GM19372 (cell line): ENCODE measurements at regions not wholly inside any gene's neighbourhood (a gene's known extent, or its start where the extent isn't known, plus 50 kb on each side); places are given as distances from the start of the nearest gene placed in this dataset.

ENCODE experiments used
- ATAC-seq: cut with Tn5 transposase; IDR thresholded peaks from one replicate; pipeline ENCODE4 v1.9.1; 2021; ENCODE audit warnings: mild to moderate bottlenecking, low read depth, moderate library complexity; ENCODE audit not compliant: unreplicated experiment

DNA sequence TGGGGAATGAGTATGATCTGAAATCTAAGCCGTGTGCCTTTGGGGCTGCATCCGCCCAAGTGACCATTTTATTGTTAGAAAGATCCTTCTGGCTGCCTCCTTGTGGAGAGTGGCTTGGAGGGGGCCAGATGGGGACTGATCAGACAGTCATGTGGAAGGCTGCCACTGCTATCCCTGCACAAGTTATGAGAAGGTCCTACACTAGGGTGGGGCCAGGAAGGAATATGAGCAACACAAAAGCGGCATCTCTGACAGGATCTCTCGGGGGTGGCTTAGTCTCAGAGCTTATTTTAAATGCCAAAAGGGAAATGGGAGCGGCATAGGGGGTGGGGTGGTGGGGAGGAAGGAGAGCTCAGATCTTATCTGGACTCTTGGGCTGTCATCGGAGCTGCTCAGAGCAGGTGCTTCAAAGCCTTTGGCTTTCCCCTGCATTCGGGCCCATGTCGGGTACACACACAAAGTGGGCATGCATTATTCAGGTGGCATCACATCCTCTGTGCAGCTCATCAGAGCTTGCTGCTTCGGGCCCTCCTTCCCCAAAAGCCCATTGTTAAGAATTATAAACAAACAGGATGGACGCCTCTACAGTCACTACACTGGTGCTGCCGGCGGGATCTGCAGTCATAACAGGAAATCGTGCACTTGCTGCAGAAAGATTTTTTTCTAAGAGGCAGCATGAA lies 805.4 kb downstream of the VRK1 start:
- no peak for ATAC-seq

DNA sequence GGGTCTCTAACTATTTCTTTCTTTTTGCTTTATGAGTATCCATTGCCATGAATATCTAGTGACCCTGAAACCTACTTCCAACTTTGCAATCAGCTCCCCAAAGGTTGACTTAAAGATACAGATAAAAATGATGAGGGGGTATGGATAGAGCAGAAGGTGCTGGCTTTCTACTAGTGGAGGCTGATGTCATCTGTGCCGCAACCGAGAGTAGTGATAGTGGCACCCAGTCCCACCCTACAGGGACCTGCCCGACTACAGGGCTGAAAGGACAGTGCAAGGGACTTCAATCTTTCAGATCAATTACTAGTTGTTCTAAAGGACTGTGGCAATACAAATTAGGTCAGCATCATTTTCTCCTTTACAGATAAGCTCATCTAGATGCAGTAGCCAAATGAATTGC lies 806.0 kb downstream of the VRK1 start:
- ATAC-seq: no peak

DNA sequence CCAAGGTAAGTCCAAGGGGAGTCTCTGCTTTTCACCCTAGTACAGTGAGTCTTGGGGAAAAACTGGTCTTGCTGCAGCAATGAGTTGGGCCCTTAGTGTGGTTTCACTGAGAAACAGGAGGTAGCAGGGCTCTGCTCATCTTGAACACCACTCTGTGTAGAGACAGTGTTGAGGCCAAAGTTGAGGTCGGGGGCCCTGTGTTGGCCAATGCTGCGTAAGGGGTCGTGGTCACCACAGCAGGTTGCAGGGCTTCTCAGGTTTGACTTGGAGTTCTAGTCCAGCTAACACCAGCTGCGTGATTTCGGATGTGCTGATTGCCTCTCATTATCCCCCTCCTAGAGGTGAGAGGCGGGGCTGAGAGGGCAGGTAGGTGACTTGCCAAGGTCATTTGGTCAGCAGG lies 807.5 kb downstream of the VRK1 start:
- ATAC-seq: no peak

DNA sequence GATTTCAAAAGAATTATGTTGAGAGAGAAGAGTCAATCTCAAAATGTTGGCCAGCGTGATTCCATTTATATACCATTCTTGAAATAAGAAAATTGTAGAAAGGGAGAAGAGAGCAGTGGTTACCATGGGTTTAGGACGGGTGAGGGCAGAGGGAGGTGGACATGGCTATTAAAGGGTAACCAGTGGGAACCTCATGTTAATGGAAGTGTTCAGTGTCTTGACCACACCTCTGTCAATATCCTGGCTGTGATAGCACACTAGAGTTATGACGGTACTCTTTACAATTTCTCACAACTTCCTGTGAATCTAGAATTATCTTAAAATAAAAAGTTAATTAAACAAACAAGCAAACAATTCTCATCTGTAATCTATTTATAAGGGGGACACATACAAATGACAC lies 821.2 kb downstream of the VRK1 start:
- no peak for ATAC-seq

DNA sequence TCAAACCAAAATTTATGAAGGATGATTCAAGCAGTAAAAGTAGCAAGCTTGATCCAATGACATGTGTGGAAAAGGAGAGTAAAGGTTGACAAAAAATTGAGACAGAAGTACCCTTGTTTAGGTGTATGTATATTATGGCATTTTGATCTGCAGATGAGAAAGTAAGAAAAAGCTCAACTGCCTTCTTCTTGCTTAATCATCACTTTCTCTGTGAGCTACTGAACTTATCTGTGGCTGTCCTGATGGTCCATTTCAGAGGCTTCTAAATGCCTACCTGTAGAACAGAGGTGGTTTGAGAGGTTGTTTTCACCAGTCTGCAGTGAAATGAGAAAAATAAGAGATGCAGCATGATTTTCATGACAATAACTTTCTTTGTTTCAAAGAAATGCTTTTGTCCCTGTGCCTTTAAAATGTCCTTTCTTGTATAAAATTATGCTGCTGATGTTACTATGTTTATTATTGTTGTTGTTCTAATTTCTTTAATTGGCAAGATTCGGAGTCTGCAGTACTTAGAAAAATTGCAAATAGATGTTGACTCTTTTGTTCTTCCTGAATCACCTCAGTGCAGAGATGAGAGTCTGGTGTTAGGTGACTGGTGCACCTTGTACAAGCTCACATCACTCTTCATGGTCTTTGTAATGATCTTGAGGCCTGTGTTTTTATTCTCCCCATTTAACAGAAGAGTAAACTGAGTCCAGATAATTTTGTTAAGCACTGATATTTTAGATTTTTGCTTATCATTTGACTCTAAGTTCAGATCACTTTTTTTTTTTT lies 821.9 kb downstream of the VRK1 start:
- no peak for ATAC-seq

DNA sequence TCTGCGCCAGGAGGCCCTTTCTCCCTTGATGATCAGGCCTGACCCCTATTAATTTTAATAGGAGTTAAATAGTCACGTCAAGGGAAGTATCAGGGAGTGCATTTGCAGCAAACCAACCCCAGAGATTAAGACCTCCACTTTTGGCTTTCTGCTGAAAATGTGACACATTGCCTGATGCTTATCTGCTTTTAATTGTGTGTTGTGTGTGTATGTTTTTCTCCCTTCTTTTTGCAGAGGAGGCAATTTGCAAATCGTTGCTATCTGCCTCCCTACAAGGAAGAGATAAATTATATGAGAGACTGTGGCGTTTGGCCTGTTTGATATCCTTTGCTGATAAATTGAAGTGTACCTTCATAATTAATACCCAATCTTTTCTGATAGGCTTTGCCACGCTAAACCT lies 822.9 kb downstream of the VRK1 start:
- ATAC-seq: no peak

DNA sequence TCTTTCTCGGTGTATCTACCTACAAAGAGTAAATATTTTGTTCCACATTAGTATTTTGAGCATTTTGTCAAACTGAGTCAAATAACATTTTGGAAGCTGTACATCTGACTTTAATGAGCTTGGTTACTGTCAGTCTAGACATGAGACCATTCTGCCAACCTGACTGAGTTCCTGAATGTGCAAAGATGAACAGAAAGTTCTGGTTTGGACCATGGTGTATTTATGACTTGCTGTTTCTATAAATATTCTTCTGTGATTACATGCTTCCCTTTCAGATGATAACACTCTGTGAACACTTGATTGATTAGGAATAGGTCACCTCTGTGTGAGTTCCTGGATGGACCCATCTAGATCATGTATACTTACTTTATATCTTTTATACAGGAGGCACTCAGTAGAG lies 827.8 kb downstream of the VRK1 start:
- no peak for ATAC-seq

DNA sequence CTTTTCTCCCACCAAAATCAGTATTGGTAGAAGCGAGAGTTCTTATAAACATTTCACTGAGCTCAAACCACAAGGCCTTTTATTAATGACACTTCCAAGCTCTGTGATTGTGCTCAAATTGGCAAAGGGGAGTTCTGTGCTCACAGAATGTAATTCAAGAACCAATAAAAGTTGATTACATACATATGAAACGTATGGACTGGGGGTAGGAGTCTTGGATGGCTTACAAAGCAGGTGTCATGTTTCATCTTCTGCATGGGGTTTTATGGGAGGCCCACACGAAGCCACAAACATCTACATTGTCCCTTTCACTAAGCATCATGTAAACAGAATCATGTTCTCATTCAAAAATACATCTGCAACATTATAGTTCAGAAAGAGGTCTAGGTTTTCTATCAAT lies 828.3 kb downstream of the VRK1 start:
- ATAC-seq: no peak

DNA sequence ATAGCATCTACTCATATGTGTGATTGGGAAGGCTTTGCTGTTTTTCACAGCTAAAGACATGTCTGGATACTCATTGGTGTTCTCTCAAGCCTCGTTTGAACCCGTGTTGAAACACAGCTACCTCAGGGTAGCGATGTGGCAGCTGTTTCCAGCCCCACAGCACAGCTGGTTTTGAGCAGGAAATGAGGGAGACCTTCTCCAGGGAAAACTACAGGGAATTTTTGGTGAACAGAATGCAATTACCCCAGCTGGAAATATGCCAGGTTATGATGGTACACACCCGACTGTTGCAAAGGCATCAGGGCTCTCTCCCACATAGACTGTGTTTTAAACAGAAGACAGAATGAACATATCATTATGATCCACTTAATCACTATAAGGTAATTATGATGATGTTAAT lies 828.9 kb downstream of the VRK1 start:
- no peak for ATAC-seq

DNA sequence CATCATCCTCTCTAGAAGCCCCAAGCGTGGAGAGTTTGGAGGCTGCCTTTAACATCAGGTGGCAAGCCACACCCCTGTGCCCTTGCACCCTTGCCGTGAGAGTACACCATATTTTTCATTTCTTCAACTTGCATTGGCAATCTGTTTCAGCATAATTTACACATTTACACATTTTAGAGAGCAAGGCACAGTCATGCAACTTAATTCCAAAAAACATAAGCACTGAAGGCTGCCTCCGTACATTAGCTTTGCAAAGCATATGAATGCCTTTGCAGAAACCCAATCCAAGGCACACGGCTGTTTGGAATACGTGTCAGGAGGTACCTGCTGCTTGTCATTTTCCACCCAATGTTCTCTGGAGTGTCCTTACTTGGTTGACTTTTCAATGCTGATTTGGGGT lies 833.1 kb downstream of the VRK1 start:
- no peak for ATAC-seq

DNA sequence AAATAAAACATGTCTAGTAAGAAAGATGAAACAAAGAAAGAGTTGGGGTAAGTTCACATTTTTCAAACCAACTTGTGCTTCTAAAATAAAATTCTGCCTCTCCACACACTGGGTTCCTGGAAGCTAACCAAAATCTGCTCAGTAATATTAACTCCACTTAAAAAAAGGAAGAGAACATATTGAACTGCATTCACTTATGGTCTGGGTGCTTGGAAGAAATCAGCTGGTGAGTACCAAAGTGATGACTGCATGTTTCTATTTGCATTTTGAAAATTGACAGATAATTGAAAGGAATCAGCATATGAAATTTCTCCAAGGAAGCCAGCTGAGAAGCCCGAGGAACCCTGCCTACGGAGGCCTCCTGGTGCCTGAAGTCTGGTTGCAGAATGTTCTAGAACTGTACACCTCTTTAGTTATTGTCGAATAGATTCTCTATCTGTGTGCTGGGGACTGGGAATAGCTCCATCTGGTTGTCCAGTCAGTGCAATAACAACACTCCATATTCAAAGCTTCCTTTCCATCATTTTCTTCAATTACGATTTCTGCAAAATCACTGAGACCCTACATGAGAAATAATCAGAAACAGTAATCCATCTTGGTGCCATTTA lies 836.1 kb downstream of the VRK1 start:
- ATAC-seq: no peak

DNA sequence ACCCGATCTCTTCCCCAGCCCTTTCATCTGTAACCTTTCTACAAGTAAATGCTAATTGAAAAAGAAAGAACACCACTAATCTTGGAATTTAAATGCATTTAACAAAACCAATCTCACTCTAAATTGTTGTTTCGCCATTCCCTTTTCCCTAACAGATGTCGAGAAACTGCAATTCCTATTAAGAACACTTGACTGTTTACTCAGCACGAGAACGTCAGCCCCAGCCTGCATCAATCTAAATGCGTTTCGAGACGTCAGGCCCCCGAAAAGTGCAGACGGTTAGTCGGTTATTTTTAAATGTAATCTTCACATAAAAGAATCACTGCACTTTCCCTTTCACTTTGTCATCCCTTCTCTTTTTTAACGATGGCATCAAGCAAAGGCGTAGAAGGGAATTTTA lies 837.6 kb downstream of the VRK1 start:
- ATAC-seq: no peak

DNA sequence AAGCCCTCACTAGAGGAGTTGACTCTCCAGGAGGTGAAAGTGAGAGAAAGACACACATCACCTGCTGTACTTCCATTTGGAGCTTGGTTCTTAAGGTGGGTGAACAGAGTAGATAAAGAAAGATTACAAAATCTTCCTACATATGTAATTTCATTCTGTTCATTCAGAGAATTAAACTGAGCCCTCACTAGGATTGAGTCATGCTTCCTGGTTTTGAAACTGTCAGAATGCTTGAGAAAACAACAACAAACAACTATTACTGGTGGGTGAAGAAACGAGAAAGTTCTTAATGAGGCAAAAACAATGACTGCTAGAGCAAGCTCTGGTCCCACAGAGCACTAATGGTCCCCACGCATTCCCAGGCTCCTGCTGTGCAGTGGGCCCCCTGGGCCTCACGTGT lies 841.7 kb downstream of the VRK1 start:
- no peak for ATAC-seq

DNA sequence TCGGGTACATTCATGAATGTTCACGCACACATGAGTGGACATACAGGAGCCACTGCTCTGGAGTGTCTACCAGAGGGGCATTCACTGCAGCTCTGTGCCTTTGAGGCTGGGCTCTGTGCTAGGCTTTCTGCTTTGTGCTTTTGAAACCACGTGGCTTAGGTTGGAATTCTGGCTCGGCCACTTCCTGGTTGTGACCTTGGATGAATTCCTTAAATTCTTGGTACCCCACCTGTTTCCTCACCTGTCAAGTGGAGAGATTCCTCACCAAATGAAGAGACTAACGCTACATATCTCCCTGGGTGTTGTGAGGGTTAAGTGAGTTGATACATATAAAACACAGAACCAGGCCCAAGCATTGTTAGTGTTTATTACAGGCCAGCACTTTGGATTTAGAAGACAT lies 842.8 kb downstream of the VRK1 start:
- ATAC-seq: no peak

DNA sequence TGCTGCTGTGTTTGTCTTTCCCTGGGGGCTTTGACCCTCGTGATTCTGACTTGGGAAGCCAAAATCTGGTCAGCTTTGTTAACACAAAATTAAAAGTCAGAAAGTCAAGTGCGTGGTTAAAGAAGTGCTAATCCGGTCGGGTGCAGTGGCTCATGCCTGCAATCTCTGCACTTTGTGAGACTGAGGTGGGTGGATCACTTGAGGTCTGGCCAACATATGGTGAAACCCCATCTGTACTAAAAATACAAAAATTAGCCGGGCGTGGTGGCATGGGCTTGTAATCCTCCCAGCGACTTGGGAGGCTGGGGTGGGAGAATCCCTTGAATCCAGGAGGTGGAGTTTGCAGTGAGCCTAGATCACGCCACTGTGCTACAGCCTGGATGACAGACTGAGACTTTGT lies 844.6 kb downstream of the VRK1 start:
- ATAC-seq: no peak

DNA sequence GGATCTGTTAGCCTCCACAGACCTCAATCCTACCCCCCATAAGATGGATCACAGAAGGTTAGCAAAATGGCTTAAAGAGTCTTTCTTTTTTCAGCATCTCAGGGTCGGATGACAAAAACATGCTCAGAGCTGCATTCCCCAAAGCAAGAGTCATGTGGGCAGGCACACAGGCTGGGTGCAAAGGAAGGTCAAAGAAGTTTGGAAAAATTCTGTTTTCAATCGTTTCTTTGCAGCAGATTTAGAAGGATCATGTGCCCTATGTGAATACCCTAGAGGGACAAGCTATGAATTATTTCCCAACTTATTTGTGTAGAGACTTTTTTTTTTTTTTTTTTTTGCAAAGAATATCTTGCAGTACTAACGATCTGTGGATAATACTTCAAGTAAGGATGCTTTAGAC lies 845.4 kb downstream of the VRK1 start:
- no peak for ATAC-seq

DNA sequence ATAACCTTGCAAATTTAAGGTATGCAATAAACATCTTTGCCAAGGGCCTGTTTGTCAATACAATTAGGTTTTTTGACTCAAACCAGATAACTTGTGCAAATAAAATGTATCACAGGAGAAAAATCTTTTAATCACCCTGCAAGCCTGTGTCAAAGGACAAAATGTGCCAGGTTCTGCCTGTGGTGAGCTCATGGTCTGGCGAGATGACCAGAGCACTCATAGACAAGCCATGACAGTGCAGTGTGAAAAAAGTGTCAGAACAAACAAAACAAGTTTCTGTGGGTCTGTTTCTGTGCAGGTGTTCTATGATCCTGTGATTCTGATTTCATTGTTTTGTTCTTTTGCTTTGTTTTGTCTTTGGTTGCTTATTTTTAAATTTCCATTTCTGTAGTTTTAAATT lies 847.2 kb downstream of the VRK1 start:
- no peak for ATAC-seq

DNA sequence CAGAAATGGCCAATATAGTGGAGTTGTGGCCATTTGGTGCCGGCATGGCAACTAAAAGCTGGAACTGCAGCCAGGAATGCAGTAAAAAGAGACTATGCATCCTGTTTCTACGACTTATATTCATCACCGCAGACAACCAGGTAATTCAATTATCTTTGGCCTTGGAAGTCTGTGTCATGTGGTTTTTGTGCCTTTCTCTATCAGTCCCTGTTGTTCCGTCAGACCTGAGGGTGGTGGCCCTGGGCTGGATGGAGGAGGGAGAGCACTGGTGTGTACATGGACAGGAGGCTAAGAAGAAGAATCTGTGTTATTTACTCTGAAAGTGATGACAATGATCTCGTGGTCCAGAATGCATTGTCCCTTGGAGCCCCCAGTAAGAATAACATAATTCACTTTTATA lies 852.6 kb downstream of the VRK1 start:
- no peak for ATAC-seq

DNA sequence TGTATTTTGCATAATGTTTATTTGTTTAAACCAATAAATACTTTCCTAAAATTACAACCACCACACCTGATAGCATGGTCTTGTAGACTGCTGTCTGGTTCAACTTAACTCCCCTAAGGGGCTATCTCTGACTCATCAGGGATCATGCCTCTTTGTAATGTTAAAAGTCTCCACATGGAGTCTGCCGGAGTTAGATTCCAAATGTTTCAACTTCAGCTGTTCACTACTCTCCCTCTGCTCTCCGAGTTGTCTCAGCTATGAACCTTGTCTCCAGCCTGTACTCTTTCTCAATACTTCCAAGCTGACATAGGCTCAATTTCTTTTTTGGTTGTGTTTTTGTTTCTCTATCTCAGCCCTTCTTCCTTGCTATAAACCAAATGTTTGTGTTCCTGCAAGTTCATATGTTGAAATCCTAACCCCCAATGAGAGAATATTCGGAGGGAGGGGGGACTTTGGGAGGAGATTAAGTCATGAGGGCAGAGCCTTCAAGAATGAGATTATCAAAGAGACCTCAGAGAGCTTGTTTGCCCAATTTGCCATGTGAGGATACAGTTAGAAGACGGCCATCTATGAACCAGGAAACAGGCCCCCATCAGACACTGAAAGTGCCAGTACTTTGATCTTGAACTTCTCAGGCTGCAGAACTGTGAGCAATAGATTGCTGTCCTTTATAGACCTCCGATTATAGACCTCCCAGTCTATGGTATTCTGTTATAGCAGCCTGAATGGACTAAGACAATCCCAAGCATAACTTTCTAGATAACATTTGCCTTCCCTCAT lies 858.2 kb downstream of the VRK1 start:
- ATAC-seq: no peak

DNA sequence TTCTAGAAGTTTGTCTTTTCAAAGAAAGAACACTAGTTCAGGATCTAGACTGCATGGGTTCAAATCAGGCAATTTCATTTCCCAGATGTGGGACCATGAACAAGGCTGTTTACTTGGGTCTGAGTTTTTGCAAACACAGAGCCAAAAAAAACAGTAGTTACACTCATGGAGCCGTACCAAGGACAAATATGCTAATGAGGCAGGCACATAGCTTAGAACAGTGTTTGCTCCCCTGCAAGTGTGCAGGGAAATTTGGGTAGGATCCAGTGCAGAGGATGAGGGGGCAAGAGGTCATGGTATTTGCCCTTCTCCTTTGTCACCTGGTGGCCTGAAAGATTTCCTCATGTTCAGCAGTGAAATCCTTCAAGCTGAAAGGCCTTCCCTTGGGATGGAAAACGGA lies 860.4 kb downstream of the VRK1 start:
- no peak for ATAC-seq

DNA sequence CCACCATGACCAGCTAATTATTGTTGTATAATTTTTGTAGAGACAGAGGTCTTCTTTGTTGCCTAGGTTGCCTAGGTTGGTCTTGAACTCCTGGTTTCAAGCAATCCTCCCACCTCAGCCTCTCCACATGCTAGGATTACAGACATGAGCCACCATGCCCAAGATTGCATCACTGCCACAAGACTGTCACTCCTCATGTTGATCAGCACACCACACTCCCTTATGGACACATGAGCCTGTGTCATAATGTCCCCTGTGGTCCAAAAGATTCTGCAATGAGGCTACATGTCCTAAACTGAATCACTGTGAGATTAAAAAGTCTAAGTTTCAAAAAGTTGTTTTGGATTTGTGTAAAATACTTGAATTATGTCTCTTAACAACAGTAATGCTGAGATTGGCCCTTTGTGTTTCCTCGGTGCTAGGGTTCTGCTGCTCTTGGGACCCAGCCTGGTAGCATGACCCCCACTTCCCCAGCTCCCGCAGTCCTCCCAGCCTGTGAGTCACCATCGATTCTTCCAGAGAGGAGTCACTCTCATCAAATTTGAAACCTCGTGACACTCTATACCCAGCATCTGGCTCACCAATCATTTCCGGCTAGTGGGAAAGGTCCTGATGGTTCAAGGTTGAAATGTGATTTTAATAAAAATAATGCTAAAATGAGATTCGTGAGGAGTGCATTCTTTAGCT lies 890.9 kb downstream of the VRK1 start:
- no peak for ATAC-seq
